GM21717 (cell line): ENCODE measurements at regions not wholly inside any gene's neighbourhood (a gene's known extent, or its start where the extent isn't known, plus 50 kb on each side); places are given as distances from the start of the nearest gene placed in this dataset.
"Not testable (repeated sequence)": the region's sequence is repeated elsewhere in the genome, so short reads cannot be mapped to it uniquely, and the experiment has no call there.

Experiments
- ATAC-seq: cut with Tn5 transposase; IDR thresholded peaks from one replicate; pipeline ENCODE4 v1.9.1; 2021; ENCODE audit warnings: mild to moderate bottlenecking, moderate library complexity; ENCODE audit not compliant: unreplicated experiment

- ATAC-seq: no peak
Measured at GRCh38 chrX:63470506-63470905, 119.4 kb upstream of the SPIN4 start.

- ATAC-seq: no peak
Measured at GRCh38 chrX:63466690-63467089, 115.6 kb upstream of the SPIN4 start.

GRCh38 chrX:63458981-63459380, 107.8 kb upstream of the SPIN4 start:
- ATAC-seq: no peak

- ATAC-seq: no peak
Measured at GRCh38 chrX:63453571-63453970, 102.4 kb upstream of the SPIN4 start.

GRCh38 chrX:63441717-63442116, 90.6 kb upstream of the SPIN4 start:
- ATAC-seq: no peak

- ATAC-seq: no peak
Measured at GRCh38 chrX:63439580-63439979, 88.4 kb upstream of the SPIN4 start.

GRCh38 chrX:63436865-63437264, 85.7 kb upstream of the SPIN4 start:
- ATAC-seq: no peak

- no peak for ATAC-seq
Measured at GRCh38 chrX:63434665-63435064, 83.5 kb upstream of the SPIN4 start.

- ATAC-seq: no peak
Measured at GRCh38 chrX:63434206-63434605, 83.1 kb upstream of the SPIN4 start.

- no peak for ATAC-seq
Measured at GRCh38 chrX:63430026-63430425, 78.9 kb upstream of the SPIN4 start.

GRCh38 chrX:63428348-63428747, 77.2 kb upstream of the SPIN4 start:
- ATAC-seq: no peak

- no peak for ATAC-seq
Measured at GRCh38 chrX:63426519-63426918, 75.4 kb upstream of the SPIN4 start.

- ATAC-seq: no peak
Measured at GRCh38 chrX:63424063-63424462, 72.9 kb upstream of the SPIN4 start.

GRCh38 chrX:63421411-63421810, 70.3 kb upstream of the SPIN4 start:
- ATAC-seq: no peak

GRCh38 chrX:63418211-63418610, 67.1 kb upstream of the SPIN4 start:
- ATAC-seq: no peak

- no peak for ATAC-seq
Measured at GRCh38 chrX:63417649-63418048, 66.5 kb upstream of the SPIN4 start.

- not testable (repeated sequence) for ATAC-seq
Measured at GRCh38 chrX:63409934-63410333, 58.8 kb upstream of the SPIN4 start.

GRCh38 chrX:63408050-63408449, 56.9 kb upstream of the SPIN4 start:
- ATAC-seq: no peak

GRCh38 chrX:63404332-63404731, 53.2 kb upstream of the SPIN4 start:
- ATAC-seq: no peak

- no peak for ATAC-seq
Measured at GRCh38 chrX:63402106-63402505, 51.0 kb upstream of the SPIN4 start.
